K562 (cell line): ENCODE measurements at regions not wholly inside any gene's neighbourhood (a gene's known extent, or its start where the extent isn't known, plus 50 kb on each side); places are given as distances from the start of the nearest gene placed in this dataset.

Source experiments
- ATAC-seq: fragments of 200-7000 bp; cut with Tn5 transposase; 3 replicates; pipeline ENCODE4 v1.9.1; 2020; ENCODE audit warnings: moderate library complexity
- BruUV-seq: library from RNA; stranded (reverse); fragments of 400-500 nt; replicated peaks from 2 replicates; lab custom pipeline; 2021; lab: Mats Ljungman, UMichigan
- CTCF ChIA-PET: fragments of 300-600 bp; formaldehyde crosslinking; extraction: SDS; loops from one replicate; lab custom pipeline; 2021; ENCODE audit warnings: low intra/inter-chr PET ratio; lab: Yijun Ruan, JAX
- POLR2A ChIA-PET: fragments of 300-600, 350-650 bp; sonication (Branson Sonifier 250); formaldehyde crosslinking; extraction: SDS; loops from one replicate; lab custom pipeline; 2021; ENCODE audit warnings: antibody characterized with exemption, inconsistent platforms; lab: Yijun Ruan, JAX
- DNase-seq, 4 experiments: peaks; one replicate each; pipeline versions ENCODE4 v3.0.0 to v3.0.0-alpha.2; 2011 to 2018; ENCODE audit warnings: low spot score in 3 of 4, mixed read lengths in 3 of 4; ENCODE audit errors: extremely low read depth in 1 of 4
- FAIRE-seq: peaks from 2 replicates; lab custom pipeline; 2011; peaks lifted over from hg19 to GRCh38; lab: Jason Lieb, UNC
- H2AFZ ChIP-seq: 2 replicates; pipeline ENCODE4 v1.6.0; 2011; ENCODE audit warnings: low read depth, low read length, control low read depth, inconsistent platforms
- H3K27ac ChIP-seq: fragments of 200-600 bp; 3 replicates; pipeline ENCODE4 v1.8.0; 2011; ENCODE audit warnings: low read depth, mild to moderate bottlenecking, control low read depth, inconsistent platforms, low read length, moderate library complexity, mixed read lengths; ENCODE audit errors: extremely low read depth
- H3K27me3 ChIP-seq, 2 experiments: fragments of 300-600 bp in 1 of 2; 2 replicates in 1 of 2; 3 replicates in 1 of 2; pipeline versions ENCODE4 v1.6.0 to v1.8.0; 2011; ENCODE audit warnings: inconsistent platforms in 2 of 2, low read length in 2 of 2, mild to moderate bottlenecking in 1 of 2, mixed read lengths in 1 of 2, moderate library complexity in 1 of 2; ENCODE audit not compliant: control insufficient read depth in 2 of 2, insufficient read depth in 2 of 2
- H3K36me3 ChIP-seq: fragments of 300-600 bp; 3 replicates; pipeline ENCODE4 v1.8.0; 2011; ENCODE audit warnings: mild to moderate bottlenecking, low read length, inconsistent platforms; ENCODE audit not compliant: control insufficient read depth, insufficient read depth
- H3K4me1 ChIP-seq, 2 experiments: fragments of 200-600 bp in 1 of 2; replicated peaks in 1 of 2; 2 replicates in 1 of 2; 3 replicates in 1 of 2; pipeline versions ENCODE4 v1.5.1 to v1.8.0; 2011; ENCODE audit warnings: inconsistent platforms in 2 of 2, low read length in 2 of 2, mild to moderate bottlenecking in 1 of 2, mixed read lengths in 1 of 2, moderate library complexity in 1 of 2; ENCODE audit not compliant: control insufficient read depth in 2 of 2, insufficient read depth in 2 of 2
- H3K4me2 ChIP-seq: 2 replicates; pipeline ENCODE4 v1.6.1; 2011; ENCODE audit warnings: low read length, control low read depth, inconsistent platforms, mixed read lengths; ENCODE audit not compliant: insufficient read depth
- H3K4me3 ChIP-seq: fragments of 200-600 bp; sonication (generic), shearing (Covaris generic); 2 replicates; pipeline ENCODE4 v1.5.1; 2016; ENCODE audit warnings: control low read depth, inconsistent platforms
- H3K79me2 ChIP-seq: fragments of 200-600 bp; 3 replicates; pipeline ENCODE4 v1.8.0; 2011; ENCODE audit warnings: low read length, inconsistent platforms; ENCODE audit not compliant: control insufficient read depth, insufficient read depth
- H3K9ac ChIP-seq, 2 experiments: 2 replicates each; pipeline versions ENCODE4 v1.6.0 to v1.6.1; 2011; ENCODE audit warnings: low read depth in 2 of 2, low read length in 2 of 2, control low read depth in 1 of 2, inconsistent platforms in 1 of 2, mild to moderate bottlenecking in 1 of 2, mixed read lengths in 1 of 2; ENCODE audit not compliant: insufficient read depth in 1 of 2
- H3K9me1 ChIP-seq: one replicate; pipeline ENCODE4 v1.6.0; 2011; ENCODE audit warnings: inconsistent platforms, mild to moderate bottlenecking, low read length, moderate library complexity; ENCODE audit not compliant: control insufficient read depth, insufficient read depth
- H3K9me3 ChIP-seq: replicated peaks from 2 replicates; pipeline ENCODE4 v1.5.1; 2011; ENCODE audit warnings: low read depth, low read length, inconsistent platforms; ENCODE audit not compliant: control insufficient read depth, insufficient read depth
- H4K20me1 ChIP-seq: replicated peaks from 2 replicates; pipeline ENCODE4 v1.6.1; 2011; ENCODE audit warnings: low read length, inconsistent platforms, mixed read lengths; ENCODE audit not compliant: control insufficient read depth, insufficient read depth
- ATF7 ChIP-seq: fragments of 450-650 bp; IDR thresholded peaks from 2 replicates; pipeline ENCODE4 v1.7.1; 2014; ENCODE audit warnings: mild to moderate bottlenecking, moderate library complexity
- BRCA1 ChIP-seq, 2 experiments: fragments of 450-650 bp in 1 of 2; sonication (generic) in 1 of 2; formaldehyde crosslinking in 1 of 2; IDR thresholded peaks; 2 replicates each; pipeline versions ENCODE4 v1.5.0 to v1.6.1; 2017 to 2020; ENCODE audit warnings: mild to moderate bottlenecking in 1 of 2, missing genetic modification reagents in 1 of 2
- FIP1L1 ChIP-seq: fragments of 200-400 bp; formaldehyde crosslinking; IDR thresholded peaks from 2 replicates; pipeline ENCODE4 v1.6.1; 2018; ENCODE audit warnings: mild to moderate bottlenecking, low read depth, low read length; ENCODE audit not compliant: poor library complexity, severe bottlenecking
- FOXK2 ChIP-seq, 2 experiments: fragments of 450-650 bp; IDR thresholded peaks in 1 of 2; conservative IDR thresholded peaks in 1 of 2; 2 replicates each; pipeline ENCODE4 v1.6.1; 2016; ENCODE audit warnings: low read depth in 2 of 2, mild to moderate bottlenecking in 1 of 2
- FOXM1 ChIP-seq, 2 experiments: fragments of 450-650 bp in 1 of 2; sonication (generic) in 1 of 2; formaldehyde crosslinking in 1 of 2; IDR thresholded peaks; 2 replicates each; pipeline versions ENCODE4 v1.6.1 to v1.9.0; 2017 to 2022; ENCODE audit warnings: low read depth in 2 of 2, mild to moderate bottlenecking in 2 of 2, missing genetic modification reagents in 1 of 2, moderate library complexity in 1 of 2
- GTF2A2 ChIP-seq: IDR thresholded peaks from 2 replicates; pipeline ENCODE4 v1.6.1; 2016; ENCODE audit warnings: mild to moderate bottlenecking, missing genetic modification characterization, missing compliant biosample characterization
- HNRNPL ChIP-seq: fragments of 200-400 bp; formaldehyde crosslinking; IDR thresholded peaks from 2 replicates; pipeline ENCODE4 v1.6.1; 2017; ENCODE audit warnings: low read depth, mild to moderate bottlenecking, low read length
- MCM3 ChIP-seq: fragments of 450-650 bp; IDR thresholded peaks from 2 replicates; pipeline ENCODE4 v1.6.1; 2016
- MECOM ChIP-seq: fragments of 250-450 bp; sonication (Bioruptor Pico); IDR thresholded peaks from 2 replicates; pipeline ENCODE4 v1.8.0; 2022; ENCODE audit warnings: inconsistent platforms
- MTA1 ChIP-seq: fragments of 450-650 bp; IDR thresholded peaks from 2 replicates; pipeline ENCODE4 v1.6.1; 2017; ENCODE audit warnings: borderline replicate concordance
- MTF1 ChIP-seq: fragments of 250-450 bp; sonication (Bioruptor Pico); IDR thresholded peaks from 2 replicates; pipeline ENCODE4 v1.9.0; 2021; ENCODE audit warnings: moderate library complexity, mild to moderate bottlenecking, inconsistent platforms, borderline replicate concordance
- POLR2B ChIP-seq: fragments of 450-650 bp; IDR thresholded peaks from 2 replicates; pipeline ENCODE4 v1.6.1; 2018; ENCODE audit warnings: low read depth; ENCODE audit not compliant: partially characterized antibody
- RNF2 ChIP-seq: sonication (generic); IDR thresholded peaks from 2 replicates; pipeline ENCODE4 v1.6.1; 2016
- TGIF2 ChIP-seq: sonication (generic); formaldehyde crosslinking; IDR thresholded peaks from 2 replicates; pipeline ENCODE4 v1.8.1; 2022; ENCODE audit warnings: mild to moderate bottlenecking, missing genetic modification reagents, moderate library complexity
- XRCC3 ChIP-seq: fragments of 450-650 bp; IDR thresholded peaks from 2 replicates; pipeline ENCODE4 v1.6.1; 2017; ENCODE audit warnings: mild to moderate bottlenecking, moderate library complexity
- ZNF263 ChIP-seq: sonication (generic); formaldehyde crosslinking; IDR thresholded peaks from 2 replicates; pipeline ENCODE4 v1.8.0; 2022; ENCODE audit warnings: mild to moderate bottlenecking, missing genetic modification reagents, borderline replicate concordance
- ZNF431 ChIP-seq: sonication (generic); formaldehyde crosslinking; IDR thresholded peaks from 2 replicates; pipeline ENCODE4 v1.8.0; 2022; ENCODE audit warnings: mild to moderate bottlenecking, missing genetic modification reagents
- ZNF75A ChIP-seq: fragments of 450-650 bp; formaldehyde crosslinking; IDR thresholded peaks from 2 replicates; pipeline ENCODE4 v1.4.0; 2020; ENCODE audit warnings: mild to moderate bottlenecking
- ZNF766 ChIP-seq: fragments of 200-800 bp; sonication (Bioruptor generic); conservative IDR thresholded peaks from 2 replicates; pipeline ENCODE4 v1.6.1; 2016; ENCODE audit warnings: missing genetic modification characterization, missing compliant biosample characterization
- WGBS: fragments of 100-300 bp; shearing (Covaris generic); methylation state at CpG from one replicate; pipeline ENCODE4 v1.1.6; 2016; ENCODE audit warnings: low coverage, mixed read lengths; ENCODE audit not compliant: insufficient coverage; ENCODE audit errors: missing lambda C conversion rate; 5-methylcytosine and 5-hydroxymethylcytosine counted together
- in situ Hi-C: fragments of 300-500 bp; cut with MboI; formaldehyde crosslinking; loops from 4 replicates; pipeline ENCODE4 v1.15.0; 2018; ENCODE audit warnings: inconsistent platforms, mixed read lengths
- intact Hi-C: fragments of 100-400 bp; cut with micrococcal nuclease; formaldehyde crosslinking; loops from 2 replicates; pipeline ENCODE4 v1.14.2; 2022
- TF ChIP-seq, protein P1 (sequence below): fragments of 250-450 bp; sonication (Bioruptor Pico); IDR thresholded peaks from 2 replicates; pipeline ENCODE4 v1.8.0; 2022; ENCODE audit warnings: moderate library complexity, mild to moderate bottlenecking, inconsistent platforms
- TF ChIP-seq, protein P2 (sequence below): fragments of 250-450 bp; sonication (Bioruptor Pico); IDR thresholded peaks from 2 replicates; pipeline ENCODE4 v1.5.0; 2022; ENCODE audit warnings: mild to moderate bottlenecking

DNA sequence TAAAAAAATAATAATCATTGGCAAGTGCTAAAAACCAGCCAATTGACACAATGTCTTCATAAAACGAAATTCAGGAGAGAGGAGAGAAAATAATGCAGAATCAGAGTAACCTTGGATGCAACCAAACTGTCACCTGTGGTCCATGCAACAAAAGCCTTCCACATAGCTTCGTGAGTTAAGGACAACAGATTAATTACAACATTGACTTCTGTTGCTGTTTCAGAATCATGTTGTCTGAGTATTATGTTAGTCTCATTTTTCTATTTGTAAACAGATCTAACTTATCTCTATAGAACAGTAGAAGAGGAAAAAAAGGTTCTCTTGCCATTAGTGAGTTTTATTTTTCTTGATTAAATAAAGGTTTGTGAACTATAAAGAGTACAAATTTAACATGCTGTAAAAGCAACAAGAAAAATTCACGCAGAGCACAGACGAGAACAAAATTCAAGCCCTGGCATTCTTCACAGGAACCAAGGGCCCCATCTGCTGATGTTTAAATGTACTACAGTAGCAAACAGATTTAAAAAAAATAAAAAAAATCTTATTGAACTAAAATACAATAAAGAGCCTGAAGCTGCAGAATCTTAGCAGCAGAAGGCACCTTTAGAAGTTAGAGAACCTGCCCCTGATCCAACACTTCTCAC is 381.1 kb upstream of the PKN2 start (continued):
- TF ChIP-seq ZNF431 (CRISPR knock-in tag) (no peak), FIP1L1 (no peak), BRCA1 (IDR thresholded peaks at IDR 0.05) (no peak), BRCA1 (CRISPR knock-in tag; IDR thresholded peaks at IDR 0.05) (no peak), ZNF766 (CRISPR knock-in tag) (no peak), MTA1 (no peak), MCM3 (no peak)

DNA sequence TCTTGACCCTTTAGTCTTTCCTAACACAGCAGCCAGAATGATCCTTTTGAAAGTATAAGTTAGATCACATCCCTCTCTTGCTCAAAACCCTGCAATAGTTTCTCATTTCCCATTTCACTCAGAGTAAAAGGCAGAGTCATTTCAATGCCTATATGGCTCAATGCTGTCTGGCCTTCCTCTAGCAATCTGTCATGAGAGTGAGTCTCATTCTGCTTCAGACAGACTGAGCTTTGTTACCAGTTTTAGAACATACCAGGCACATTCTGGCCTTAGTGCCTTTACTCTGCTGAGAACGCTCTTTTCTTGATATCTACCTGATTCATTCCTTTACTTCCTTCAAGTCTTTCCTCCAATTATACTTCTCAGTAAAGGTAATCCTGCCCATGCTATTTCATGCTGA is 372.8 kb upstream of the PKN2 start:
- Histone ChIP-seq H3K9me1 (no peaks in the 10 kb centered on the region), H3K79me2 (no peaks in the 10 kb centered on the region), H3K36me3 (no peaks in the 10 kb centered on the region), H2AFZ (no peak overlapping the region), H3K4me1 (no peaks in the 10 kb centered on the region), H3K27ac (no peak overlapping the region), H3K4me2 (no peak overlapping the region), H3K9me3 (no peaks in the 10 kb centered on the region), H3K27me3 (no peaks in the 10 kb centered on the region), H4K20me1 (no peaks in the 10 kb centered on the region), H3K4me3 (no peak overlapping the region), H3K9ac (no peak overlapping the region)
- intact Hi-C loops: no loop called here
- no peak for DNase-seq
- FAIRE-seq: no peak
- no peak for ATAC-seq
- POLR2A ChIA-PET: no interaction called here
- in situ Hi-C loops: no loop called here
- CTCF ChIA-PET: no interaction called here
- WGBS: 0% methylated on average over 1 of the region's 1 CpG
- no TSS peak for BruUV-seq
- no peak for TF ChIP-seq MTF1 (CRISPR knock-in tag)
- no peak for TF ChIP-seq ZNF263 (CRISPR knock-in tag)
- TF ChIP-seq, protein P1, sequence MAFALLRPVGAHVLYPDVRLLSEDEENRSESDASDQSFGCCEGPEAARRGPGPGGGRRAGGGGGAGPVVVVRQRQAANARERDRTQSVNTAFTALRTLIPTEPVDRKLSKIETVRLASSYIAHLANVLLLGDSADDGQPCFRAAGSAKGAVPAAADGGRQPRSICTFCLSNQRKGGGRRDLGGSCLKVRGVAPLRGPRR (CRISPR knock-in tag): no peak
- TF ChIP-seq ZNF75A (CRISPR knock-in tag): no peak
- TF ChIP-seq XRCC3: no peak
- no peak for TF ChIP-seq GTF2A2 (tag)
- TF ChIP-seq RNF2: no peak
- no peak for TF ChIP-seq MECOM (CRISPR knock-in tag)
- TF ChIP-seq TGIF2 (CRISPR knock-in tag): no peak
- no peak for TF ChIP-seq HNRNPL
- no peak for TF ChIP-seq FOXK2 (conservative IDR thresholded peaks at IDR 0.05 in 1 of 2, IDR thresholded peaks at IDR 0.05 in 1 of 2; ENCODE audit: low read depth in 2 of 2)
- no peak for TF ChIP-seq MCM3
- TF ChIP-seq POLR2B: no peak
- TF ChIP-seq FOXM1 (IDR thresholded peaks at IDR 0.05; ENCODE audit: low read depth): no peak
- TF ChIP-seq FOXM1 (CRISPR knock-in tag; IDR thresholded peaks at IDR 0.05; ENCODE audit: low read depth): no peak
- TF ChIP-seq ATF7: no peak
- TF ChIP-seq, protein P2, sequence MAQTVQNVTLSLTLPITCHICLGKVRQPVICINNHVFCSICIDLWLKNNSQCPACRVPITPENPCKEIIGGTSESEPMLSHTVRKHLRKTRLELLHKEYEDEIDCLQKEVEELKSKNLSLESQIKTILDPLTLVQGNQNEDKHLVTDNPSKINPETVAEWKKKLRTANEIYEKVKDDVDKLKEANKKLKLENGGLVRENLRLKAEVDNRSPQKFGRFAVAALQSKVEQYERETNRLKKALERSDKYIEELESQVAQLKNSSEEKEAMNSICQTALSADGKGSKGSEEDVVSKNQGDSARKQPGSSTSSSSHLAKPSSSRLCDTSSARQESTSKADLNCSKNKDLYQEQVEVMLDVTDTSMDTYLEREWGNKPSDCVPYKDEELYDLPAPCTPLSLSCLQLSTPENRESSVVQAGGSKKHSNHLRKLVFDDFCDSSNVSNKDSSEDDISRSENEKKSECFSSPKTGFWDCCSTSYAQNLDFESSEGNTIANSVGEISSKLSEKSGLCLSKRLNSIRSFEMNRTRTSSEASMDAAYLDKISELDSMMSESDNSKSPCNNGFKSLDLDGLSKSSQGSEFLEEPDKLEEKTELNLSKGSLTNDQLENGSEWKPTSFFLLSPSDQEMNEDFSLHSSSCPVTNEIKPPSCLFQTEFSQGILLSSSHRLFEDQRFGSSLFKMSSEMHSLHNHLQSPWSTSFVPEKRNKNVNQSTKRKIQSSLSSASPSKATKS (CRISPR knock-in tag): no peak
